HL-60 (cell line): ENCODE measurements at regions not wholly inside any gene's neighbourhood (a gene's known extent, or its start where the extent isn't known, plus 50 kb on each side); places are given as distances from the start of the nearest gene placed in this dataset.

ENCODE experiments used
- CTCF ChIP-seq: IDR thresholded peaks from one replicate; pipeline ENCODE4 v1.5.1; 2011; ENCODE audit warnings: low read length, control low read depth, inconsistent platforms; ENCODE audit not compliant: insufficient read depth
- GABPA ChIP-seq: IDR thresholded peaks from 2 replicates; pipeline ENCODE4 v1.6.1; 2012; ENCODE audit warnings: low read depth
- POLR2AphosphoS5 ChIP-seq: IDR thresholded peaks from 2 replicates; pipeline ENCODE4 v1.6.1; 2012; ENCODE audit warnings: low read depth
- SPI1 ChIP-seq: IDR thresholded peaks from 2 replicates; pipeline ENCODE4 v1.6.1; 2012; ENCODE audit warnings: low read depth, mild to moderate bottlenecking, borderline replicate concordance
- TF ChIP-seq, protein P1 (sequence below): IDR thresholded peaks from 2 replicates; pipeline ENCODE4 v1.6.1; 2012; ENCODE audit warnings: low read depth; ENCODE audit not compliant: insufficient replicate concordance

DNA sequence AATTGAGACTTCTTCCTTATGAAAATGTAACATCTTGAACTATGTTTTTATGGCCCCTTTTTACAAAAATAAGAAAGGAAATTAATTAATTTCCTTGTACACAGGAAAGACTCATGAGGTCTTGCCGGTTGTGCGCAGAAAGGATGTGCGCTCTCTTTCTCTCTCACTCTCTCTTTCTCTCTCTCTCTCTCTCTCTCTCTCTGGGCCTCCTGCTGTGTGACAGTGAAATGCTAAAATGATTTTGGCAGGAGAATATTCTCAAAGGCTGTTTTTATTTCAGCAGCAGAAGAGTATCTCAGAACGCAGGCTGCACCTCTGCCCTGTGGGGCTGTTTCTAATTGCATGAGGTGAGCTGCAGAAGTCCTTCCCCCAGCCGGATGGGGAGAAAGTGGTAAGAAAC, 349.0 kb downstream of the MID1IP1 start:
- TF ChIP-seq CTCF (no peak), POLR2AphosphoS5 (no peak), GABPA (no peak), SPI1 (no peak)
- TF ChIP-seq, protein P1, sequence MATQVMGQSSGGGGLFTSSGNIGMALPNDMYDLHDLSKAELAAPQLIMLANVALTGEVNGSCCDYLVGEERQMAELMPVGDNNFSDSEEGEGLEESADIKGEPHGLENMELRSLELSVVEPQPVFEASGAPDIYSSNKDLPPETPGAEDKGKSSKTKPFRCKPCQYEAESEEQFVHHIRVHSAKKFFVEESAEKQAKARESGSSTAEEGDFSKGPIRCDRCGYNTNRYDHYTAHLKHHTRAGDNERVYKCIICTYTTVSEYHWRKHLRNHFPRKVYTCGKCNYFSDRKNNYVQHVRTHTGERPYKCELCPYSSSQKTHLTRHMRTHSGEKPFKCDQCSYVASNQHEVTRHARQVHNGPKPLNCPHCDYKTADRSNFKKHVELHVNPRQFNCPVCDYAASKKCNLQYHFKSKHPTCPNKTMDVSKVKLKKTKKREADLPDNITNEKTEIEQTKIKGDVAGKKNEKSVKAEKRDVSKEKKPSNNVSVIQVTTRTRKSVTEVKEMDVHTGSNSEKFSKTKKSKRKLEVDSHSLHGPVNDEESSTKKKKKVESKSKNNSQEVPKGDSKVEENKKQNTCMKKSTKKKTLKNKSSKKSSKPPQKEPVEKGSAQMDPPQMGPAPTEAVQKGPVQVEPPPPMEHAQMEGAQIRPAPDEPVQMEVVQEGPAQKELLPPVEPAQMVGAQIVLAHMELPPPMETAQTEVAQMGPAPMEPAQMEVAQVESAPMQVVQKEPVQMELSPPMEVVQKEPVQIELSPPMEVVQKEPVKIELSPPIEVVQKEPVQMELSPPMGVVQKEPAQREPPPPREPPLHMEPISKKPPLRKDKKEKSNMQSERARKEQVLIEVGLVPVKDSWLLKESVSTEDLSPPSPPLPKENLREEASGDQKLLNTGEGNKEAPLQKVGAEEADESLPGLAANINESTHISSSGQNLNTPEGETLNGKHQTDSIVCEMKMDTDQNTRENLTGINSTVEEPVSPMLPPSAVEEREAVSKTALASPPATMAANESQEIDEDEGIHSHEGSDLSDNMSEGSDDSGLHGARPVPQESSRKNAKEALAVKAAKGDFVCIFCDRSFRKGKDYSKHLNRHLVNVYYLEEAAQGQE = no peak
